Testis (tissue), 2 donors: ENCODE measurements at regions not wholly inside any gene's neighbourhood (a gene's known extent, or its start where the extent isn't known, plus 50 kb on each side); places are given as distances from the start of the nearest gene placed in this dataset.

ENCODE experiments used
- POLR2A ChIP-seq: fragments of 450-650 bp; IDR thresholded peaks from one replicate; pipeline ENCODE4 v1.6.1; 2017; ENCODE audit warnings: antibody characterized with exemption, mild to moderate bottlenecking, moderate library complexity
- TF ChIP-seq, protein P1 (sequence below), 3 experiments: fragments of 450-650 bp in 2 of 3; fragments of 200-600 bp in 1 of 3; sonication (generic) in 1 of 3; IDR thresholded peaks; one replicate each; pipeline ENCODE4 v1.5.1; 2016 to 2019; ENCODE audit warnings: antibody characterized with exemption in 3 of 3, mild to moderate bottlenecking in 2 of 3, moderate library complexity in 1 of 3

DNA sequence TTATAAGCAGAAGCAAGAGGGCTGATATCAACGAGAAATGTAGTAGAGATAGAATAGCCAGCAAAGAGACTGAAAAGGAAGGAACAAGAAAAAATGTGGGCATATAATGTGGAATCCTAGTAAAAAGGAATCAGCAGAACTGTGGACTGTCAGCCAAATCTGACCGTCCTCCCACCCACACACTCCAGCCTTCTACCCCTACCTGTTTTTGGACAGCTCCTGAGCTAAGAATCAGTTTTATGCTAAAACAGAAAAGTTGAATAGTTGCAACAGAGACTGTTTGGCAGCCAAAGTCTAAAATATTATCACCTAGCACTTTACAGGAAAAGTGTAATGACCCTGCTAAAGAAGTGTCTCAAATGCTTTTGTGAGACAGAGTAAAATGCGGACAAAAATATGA is 533.3 kb upstream of the CXADR start:
- TF ChIP-seq, protein P1, sequence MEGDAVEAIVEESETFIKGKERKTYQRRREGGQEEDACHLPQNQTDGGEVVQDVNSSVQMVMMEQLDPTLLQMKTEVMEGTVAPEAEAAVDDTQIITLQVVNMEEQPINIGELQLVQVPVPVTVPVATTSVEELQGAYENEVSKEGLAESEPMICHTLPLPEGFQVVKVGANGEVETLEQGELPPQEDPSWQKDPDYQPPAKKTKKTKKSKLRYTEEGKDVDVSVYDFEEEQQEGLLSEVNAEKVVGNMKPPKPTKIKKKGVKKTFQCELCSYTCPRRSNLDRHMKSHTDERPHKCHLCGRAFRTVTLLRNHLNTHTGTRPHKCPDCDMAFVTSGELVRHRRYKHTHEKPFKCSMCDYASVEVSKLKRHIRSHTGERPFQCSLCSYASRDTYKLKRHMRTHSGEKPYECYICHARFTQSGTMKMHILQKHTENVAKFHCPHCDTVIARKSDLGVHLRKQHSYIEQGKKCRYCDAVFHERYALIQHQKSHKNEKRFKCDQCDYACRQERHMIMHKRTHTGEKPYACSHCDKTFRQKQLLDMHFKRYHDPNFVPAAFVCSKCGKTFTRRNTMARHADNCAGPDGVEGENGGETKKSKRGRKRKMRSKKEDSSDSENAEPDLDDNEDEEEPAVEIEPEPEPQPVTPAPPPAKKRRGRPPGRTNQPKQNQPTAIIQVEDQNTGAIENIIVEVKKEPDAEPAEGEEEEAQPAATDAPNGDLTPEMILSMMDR (IDR thresholded peaks at IDR 0.05) = no peak
- no peak for TF ChIP-seq POLR2A
